ENCODE measurements at regions not wholly inside any gene's neighbourhood (a gene's known extent, or its start where the extent isn't known, plus 50 kb on each side); places are given as distances from the start of the nearest gene placed in this dataset.

GRCh38 chr5:17394086-17394485 is 103.9 kb upstream of the TAF11L2 start:
- H3K27ac ChIP-seq, result no peak overlapping the region
- no peaks in the 10 kb centered on the region for H3K9me3 ChIP-seq
- H3K4me3 ChIP-seq, result no peak overlapping the region
- no peak for ATAC-seq
- peaks cover 1% of the 10 kb centered on the region for H3K27me3 ChIP-seq
- H3K36me3 ChIP-seq, result no peaks in the 10 kb centered on the region
- TF ChIP-seq POLR2A (IDR thresholded peaks at IDR 0.05) (no peak), POLR2AphosphoS5 (IDR thresholded peaks at IDR 0.05) (no peak)
- no peaks in the 10 kb centered on the region for H3K4me1 ChIP-seq
- WGBS, 2 donors (ENCODE audit: low coverage in 1 of 2), result 77 to 80% methylated on average over 1 of the region's 1 CpG

- H3K4me1 ChIP-seq, result no peaks in the 10 kb centered on the region
- no peaks in the 10 kb centered on the region for H3K36me3 ChIP-seq
- H3K9me3 ChIP-seq, result no peaks in the 10 kb centered on the region
- H3K27me3 ChIP-seq, result peaks cover 5% of the 10 kb centered on the region
- H3K27ac ChIP-seq, result no peak overlapping the region
- TF ChIP-seq EP300 (IDR thresholded peaks at IDR 0.05) (no peak), CTCF (IDR thresholded peaks at IDR 0.05) (no peak), POLR2A (IDR thresholded peaks at IDR 0.05) (no peak), POLR2AphosphoS5 (IDR thresholded peaks at IDR 0.05) (no peak)
- 53 to 54% methylated on average over 4 to 5 of the region's 5 CpGs for WGBS, 2 donors (ENCODE audit: low coverage in 1 of 2)
- ATAC-seq, result no peak
- H3K4me3 ChIP-seq, result no peak overlapping the region
These were observed 102.7 kb upstream of the TAF11L2 start for GRCh38 chr5:17395106-17395880.

GRCh38 chr5:17396247-17396646 is 101.8 kb upstream of the TAF11L2 start:
- 75% methylated on average over 4 of the region's 4 CpGs; no CpG with 5 or more reads in 1 of the 2 donors for WGBS, 2 donors (ENCODE audit: low coverage in 1 of 2)
- ATAC-seq, result no peak

GRCh38 chr5:17398431-17398830 is 99.6 kb upstream of the TAF11L2 start:
- H3K36me3 ChIP-seq, result no peaks in the 10 kb centered on the region
- ATAC-seq, result no peak
- 13 to 50% methylated on average over 2 to 4 of the region's 4 CpGs for WGBS, 2 donors (ENCODE audit: low coverage in 1 of 2)

More at GRCh38 chr5:17396247-17396646, 101.8 kb upstream of the TAF11L2 start:
- no peaks in the 10 kb centered on the region for H3K36me3 ChIP-seq
- H3K27ac ChIP-seq, result no peak overlapping the region
- peaks cover 12% of the 10 kb centered on the region for H3K27me3 ChIP-seq
- TF ChIP-seq CTCF (IDR thresholded peaks at IDR 0.05), result no peak
- no peak for TF ChIP-seq POLR2A (IDR thresholded peaks at IDR 0.05)
- no peak for TF ChIP-seq POLR2AphosphoS5 (IDR thresholded peaks at IDR 0.05)
- no peak for TF ChIP-seq EP300 (IDR thresholded peaks at IDR 0.05)
- no peaks in the 10 kb centered on the region for H3K9me3 ChIP-seq
- no peaks in the 10 kb centered on the region for H3K4me1 ChIP-seq
- no peak overlapping the region for H3K4me3 ChIP-seq

More at GRCh38 chr5:17398431-17398830, 99.6 kb upstream of the TAF11L2 start:
- no peak overlapping the region for H3K27ac ChIP-seq
- no peak overlapping the region for H3K4me3 ChIP-seq
- TF ChIP-seq CTCF (IDR thresholded peaks at IDR 0.05) (no peak), EP300 (IDR thresholded peaks at IDR 0.05) (no peak), POLR2AphosphoS5 (IDR thresholded peaks at IDR 0.05) (no peak), POLR2A (IDR thresholded peaks at IDR 0.05) (no peak)
- H3K27me3 ChIP-seq, result peaks cover 29% of the 10 kb centered on the region
- H3K9me3 ChIP-seq, result no peaks in the 10 kb centered on the region
- no peaks in the 10 kb centered on the region for H3K4me1 ChIP-seq
